Activated CD8-positive, alpha-beta T cell treated with anti-CD3 and anti-CD28 coated beads for 36 hours (primary cell): ENCODE measurements at regions not wholly inside any gene's neighbourhood (a gene's known extent, or its start where the extent isn't known, plus 50 kb on each side); places are given as distances from the start of the nearest gene placed in this dataset.

Source experiments
- ATAC-seq: fragments of 200-7000 bp; cut with Tn5 transposase; one replicate; pipeline ENCODE4 v1.10.0; 2021; ENCODE audit warnings: mild to moderate bottlenecking, moderate library complexity
- CTCF ChIA-PET: fragments of 350-600 bp; sonication (Branson Sonifier 250); formaldehyde crosslinking; loops from one replicate; lab custom pipeline; 2021; ENCODE audit warnings: antibody characterized with exemption; lab: Charles Lee
- POLR2A ChIA-PET: fragments of 350-600 bp; sonication (Branson Sonifier 250); formaldehyde crosslinking; loops from one replicate; lab custom pipeline; 2021; ENCODE audit warnings: antibody characterized with exemption; lab: Charles Lee
- DNase-seq: peaks from one replicate; pipeline ENCODE4 v3.0.0-alpha.2; 2020
- H3K27ac Mint-ChIP-seq: one replicate; pipeline ENCODE4 v1.8.0; 2021; ENCODE audit warnings: mild to moderate bottlenecking, mixed read lengths
- H3K27me3 Mint-ChIP-seq: one replicate; pipeline ENCODE4 v1.8.0; 2021; ENCODE audit warnings: mixed read lengths
- H3K36me3 Mint-ChIP-seq: one replicate; pipeline ENCODE4 v1.8.0; 2021; ENCODE audit warnings: low read depth, mixed read lengths
- H3K4me1 Mint-ChIP-seq: one replicate; pipeline ENCODE4 v1.8.0; 2021; ENCODE audit warnings: low read depth, mixed read lengths
- H3K4me3 Mint-ChIP-seq: one replicate; pipeline ENCODE4 v1.8.0; 2021; ENCODE audit warnings: mild to moderate bottlenecking, moderate library complexity, mixed read lengths
- H3K9me3 Mint-ChIP-seq: one replicate; pipeline ENCODE4 v1.8.0; 2021; ENCODE audit warnings: mixed read lengths
- CTCF ChIP-seq: fragments of 200-600 bp; IDR thresholded peaks from one replicate; pipeline ENCODE4 v1.8.0; 2022; ENCODE audit warnings: antibody characterized with exemption, mild to moderate bottlenecking
- intact Hi-C: fragments of 100-400 bp; cut with micrococcal nuclease; formaldehyde crosslinking; loops from one replicate; pipeline ENCODE4 v1.10.0; 2022

- Mint-ChIP-seq H3K9me3 (peaks cover 4% of the 10 kb centered on the region), H3K4me1 (no peaks in the 10 kb centered on the region), H3K27me3 (no peaks in the 10 kb centered on the region), H3K4me3 (no peak overlapping the region), H3K27ac (no peak overlapping the region), H3K36me3 (no peaks in the 10 kb centered on the region)
- DNase-seq = peak; percentile 21
- TF ChIP-seq CTCF = no peak
- CTCF ChIA-PET = no interaction called here
- intact Hi-C loops = no loop called here
- no peak for ATAC-seq
- POLR2A ChIA-PET = no interaction called here
Measured at GRCh38 chr4:14254252-14254651, 626.7 kb upstream of the BOD1L1 start.

- H3K27me3 Mint-ChIP-seq = no peaks in the 10 kb centered on the region
- ChIA-PET CTCF (no interaction called here), POLR2A (no interaction called here)
- intact Hi-C loops = no loop called here
- H3K4me1 Mint-ChIP-seq = no peaks in the 10 kb centered on the region
- H3K9me3 Mint-ChIP-seq = peaks cover 4% of the 10 kb centered on the region
- DNase-seq (no peak), ATAC-seq (no peak)
- no peak for TF ChIP-seq CTCF
- no peak overlapping the region for H3K27ac Mint-ChIP-seq
- H3K36me3 Mint-ChIP-seq = no peaks in the 10 kb centered on the region
- no peak overlapping the region for H3K4me3 Mint-ChIP-seq
Measured at GRCh38 chr4:14254926-14255325, 627.4 kb upstream of the BOD1L1 start.

GRCh38 chr4:14257903-14258302 is 630.4 kb upstream of the BOD1L1 start:
- H3K27me3 Mint-ChIP-seq = no peaks in the 10 kb centered on the region
- no peak for ATAC-seq
- intact Hi-C loops = no loop called here

GRCh38 chr4:14259936-14260335 is 632.4 kb upstream of the BOD1L1 start:
- ATAC-seq = no peak
- no peak for DNase-seq
- Mint-ChIP-seq H3K9me3 (no peaks in the 10 kb centered on the region), H3K4me3 (no peak overlapping the region), H3K36me3 (no peaks in the 10 kb centered on the region), H3K4me1 (no peaks in the 10 kb centered on the region), H3K27me3 (no peaks in the 10 kb centered on the region), H3K27ac (no peak overlapping the region)
- intact Hi-C loops = no loop called here
- TF ChIP-seq CTCF = no peak
- ChIA-PET CTCF (no interaction called here), POLR2A (no interaction called here)

More at GRCh38 chr4:14257903-14258302, 630.4 kb upstream of the BOD1L1 start:
- POLR2A ChIA-PET = no interaction called here
- Mint-ChIP-seq H3K36me3 (no peaks in the 10 kb centered on the region), H3K27ac (no peak overlapping the region), H3K4me1 (no peaks in the 10 kb centered on the region), H3K9me3 (peaks cover 3% of the 10 kb centered on the region), H3K4me3 (no peak overlapping the region)
- no peak for DNase-seq
- TF ChIP-seq CTCF = no peak
- CTCF ChIA-PET = no interaction called here

- TF ChIP-seq CTCF = no peak
- ATAC-seq (no peak), DNase-seq (no peak)
- Mint-ChIP-seq H3K27ac (no peak overlapping the region), H3K9me3 (no peaks in the 10 kb centered on the region), H3K36me3 (no peaks in the 10 kb centered on the region), H3K27me3 (no peaks in the 10 kb centered on the region), H3K4me1 (no peaks in the 10 kb centered on the region), H3K4me3 (no peak overlapping the region)
- CTCF ChIA-PET = no interaction called here
- POLR2A ChIA-PET = no interaction called here
- intact Hi-C loops = no loop called here
Measured at GRCh38 chr4:14260591-14260990, 633.1 kb upstream of the BOD1L1 start.
